ENCODE measurements at regions not wholly inside any gene's neighbourhood (a gene's known extent, or its start where the extent isn't known, plus 50 kb on each side); places are given as distances from the start of the nearest gene placed in this dataset.

- no peak overlapping the region for H3K14ac ChIP-seq (ENCODE audit: low read length)
- H3K4ac ChIP-seq (ENCODE audit: low read length), result no peak overlapping the region
- H3K4me3 ChIP-seq (ENCODE audit: low read length in 2 of 2), result no peak overlapping the region
- no peak overlapping the region for H3K9ac ChIP-seq (ENCODE audit: low read depth, low read length, poor library complexity)
- H2BK120ac ChIP-seq (ENCODE audit: low read depth, low read length), result no peak overlapping the region
- no peaks in the 10 kb centered on the region for H3K36me3 ChIP-seq (replicated peaks in 1 of 2; ENCODE audit: control insufficient read depth in 2 of 2, insufficient read depth in 2 of 2, low read length in 2 of 2)
- H3K23ac ChIP-seq (ENCODE audit: low read depth, low read length, poor library complexity), result no peak overlapping the region
- no peak overlapping the region for H3K4me2 ChIP-seq (ENCODE audit: insufficient read depth, low read length, poor library complexity, severe bottlenecking)
- H3K79me1 ChIP-seq (ENCODE audit: low read depth, low read length), result no peaks in the 10 kb centered on the region
- no peak overlapping the region for H3K18ac ChIP-seq (ENCODE audit: low read length)
- no peak overlapping the region for H2BK15ac ChIP-seq (ENCODE audit: low read length)
- WGBS, 2 donors (ENCODE audit: extremely low coverage in 2 of 2, insufficient read length in 2 of 2, insufficient replicate concordance in 1 of 2), result no CpG with 5 or more reads among the region's 2 CpGs
- H2AK5ac ChIP-seq (ENCODE audit: low read depth, low read length), result no peak overlapping the region
- no peak overlapping the region for H2AFZ ChIP-seq (ENCODE audit: low read length)
- H3K4me1 ChIP-seq (ENCODE audit: control insufficient read depth in 2 of 2, insufficient read depth in 1 of 2, low read depth in 1 of 2, low read length in 2 of 2), result peaks cover 2 to 8% of the 10 kb centered on the region in 2 donors
- H3K9me3 ChIP-seq (replicated peaks in 1 of 2; ENCODE audit: control insufficient read depth in 2 of 2, insufficient read depth in 1 of 2, low read depth in 1 of 2, low read length in 2 of 2), result no peaks in the 10 kb centered on the region
- no peak for DNase-seq (ENCODE audit: low spot score)
- H2BK5ac ChIP-seq (ENCODE audit: low read length), result no peak overlapping the region
- H4K8ac ChIP-seq (ENCODE audit: low read depth, low read length), result no peak overlapping the region
- no peak overlapping the region for H4K91ac ChIP-seq (ENCODE audit: low read depth, low read length, poor library complexity)
- no peak overlapping the region for H3K27ac ChIP-seq (replicated peaks; ENCODE audit: low read length)
- no peak overlapping the region for H2BK12ac ChIP-seq (ENCODE audit: low read length)
- peaks cover 0 to 32% (median 24%) of the 10 kb centered on the region in 3 experiments for H3K27me3 ChIP-seq (ENCODE audit: control insufficient read depth in 3 of 3, insufficient read depth in 3 of 3, low read depth in 1 of 3, low read length in 3 of 3)
Measured at GRCh38 chr9:97767891-97768290, 70.8 kb upstream of the XPA start.

- H3K14ac ChIP-seq (ENCODE audit: low read length), result no peak overlapping the region
- no peak overlapping the region for H4K8ac ChIP-seq (ENCODE audit: low read depth, low read length)
- H2BK12ac ChIP-seq (ENCODE audit: low read length), result no peak overlapping the region
- H2AFZ ChIP-seq (ENCODE audit: low read length), result no peak overlapping the region
- no peaks in the 10 kb centered on the region for H3K36me3 ChIP-seq (replicated peaks in 1 of 2; ENCODE audit: control insufficient read depth in 2 of 2, insufficient read depth in 2 of 2, low read length in 2 of 2)
- no peaks in the 10 kb centered on the region for H3K79me1 ChIP-seq (ENCODE audit: low read depth, low read length)
- H3K9me3 ChIP-seq (replicated peaks in 1 of 2; ENCODE audit: control insufficient read depth in 2 of 2, insufficient read depth in 1 of 2, low read depth in 1 of 2, low read length in 2 of 2), result no peaks in the 10 kb centered on the region
- H2AK5ac ChIP-seq (ENCODE audit: low read depth, low read length), result no peak overlapping the region
- no peak overlapping the region for H3K9ac ChIP-seq (ENCODE audit: low read depth, low read length, poor library complexity)
- no peak overlapping the region for H2BK15ac ChIP-seq (ENCODE audit: low read length)
- no peak overlapping the region for H2BK120ac ChIP-seq (ENCODE audit: low read depth, low read length)
- no peak overlapping the region for H3K27ac ChIP-seq (replicated peaks; ENCODE audit: low read length)
- no peak overlapping the region for H3K23ac ChIP-seq (ENCODE audit: low read depth, low read length, poor library complexity)
- no peak overlapping the region for H2BK5ac ChIP-seq (ENCODE audit: low read length)
- peaks cover 0 to 41% (median 27%) of the 10 kb centered on the region in 3 experiments for H3K27me3 ChIP-seq (ENCODE audit: control insufficient read depth in 3 of 3, insufficient read depth in 3 of 3, low read depth in 1 of 3, low read length in 3 of 3)
- no peak overlapping the region for H3K18ac ChIP-seq (ENCODE audit: low read length)
- DNase-seq (ENCODE audit: low spot score), result no peak
- H3K4me1 ChIP-seq (ENCODE audit: control insufficient read depth in 2 of 2, insufficient read depth in 1 of 2, low read depth in 1 of 2, low read length in 2 of 2), result peaks cover 2 to 8% of the 10 kb centered on the region in 2 donors
- no CpG with 5 or more reads among the region's 7 CpGs for WGBS, 2 donors (ENCODE audit: extremely low coverage in 2 of 2, insufficient read length in 2 of 2, insufficient replicate concordance in 1 of 2)
- H3K4me3 ChIP-seq (ENCODE audit: low read length in 2 of 2), result no peak overlapping the region
- no peak overlapping the region for H3K4ac ChIP-seq (ENCODE audit: low read length)
- no peak overlapping the region for H3K4me2 ChIP-seq (ENCODE audit: insufficient read depth, low read length, poor library complexity, severe bottlenecking)
- no peak overlapping the region for H4K91ac ChIP-seq (ENCODE audit: low read depth, low read length, poor library complexity)
Measured at GRCh38 chr9:97768746-97769145, 71.6 kb upstream of the XPA start.

- no peak overlapping the region for H4K8ac ChIP-seq (ENCODE audit: low read depth, low read length)
- H3K18ac ChIP-seq (ENCODE audit: low read length), result no peak overlapping the region
- no peak overlapping the region for H2BK5ac ChIP-seq (ENCODE audit: low read length)
- no peak overlapping the region for H3K9ac ChIP-seq (ENCODE audit: low read depth, low read length, poor library complexity)
- no peak overlapping the region for H3K4me3 ChIP-seq (ENCODE audit: low read length in 2 of 2)
- H2BK120ac ChIP-seq (ENCODE audit: low read depth, low read length), result no peak overlapping the region
- no peak overlapping the region for H2AFZ ChIP-seq (ENCODE audit: low read length)
- H3K23ac ChIP-seq (ENCODE audit: low read depth, low read length, poor library complexity), result no peak overlapping the region
- no peak overlapping the region for H3K14ac ChIP-seq (ENCODE audit: low read length)
- DNase-seq (ENCODE audit: low spot score), result no peak
- no peak overlapping the region for H3K4ac ChIP-seq (ENCODE audit: low read length)
- H3K27me3 ChIP-seq (ENCODE audit: control insufficient read depth in 3 of 3, insufficient read depth in 3 of 3, low read depth in 1 of 3, low read length in 3 of 3), result peaks cover 0 to 43% (median 30%) of the 10 kb centered on the region in 3 experiments
- no CpG with 5 or more reads among the region's 5 CpGs for WGBS, 2 donors (ENCODE audit: extremely low coverage in 2 of 2, insufficient read length in 2 of 2, insufficient replicate concordance in 1 of 2)
- no peaks in the 10 kb centered on the region for H3K36me3 ChIP-seq (replicated peaks in 1 of 2; ENCODE audit: control insufficient read depth in 2 of 2, insufficient read depth in 2 of 2, low read length in 2 of 2)
- H2AK5ac ChIP-seq (ENCODE audit: low read depth, low read length), result no peak overlapping the region
- no peak overlapping the region for H4K91ac ChIP-seq (ENCODE audit: low read depth, low read length, poor library complexity)
- H3K79me1 ChIP-seq (ENCODE audit: low read depth, low read length), result no peaks in the 10 kb centered on the region
- no peaks in the 10 kb centered on the region for H3K9me3 ChIP-seq (replicated peaks in 1 of 2; ENCODE audit: control insufficient read depth in 2 of 2, insufficient read depth in 1 of 2, low read depth in 1 of 2, low read length in 2 of 2)
- no peak overlapping the region for H3K4me2 ChIP-seq (ENCODE audit: insufficient read depth, low read length, poor library complexity, severe bottlenecking)
- H2BK15ac ChIP-seq (ENCODE audit: low read length), result no peak overlapping the region
- no peak overlapping the region for H2BK12ac ChIP-seq (ENCODE audit: low read length)
- H3K27ac ChIP-seq (replicated peaks; ENCODE audit: low read length), result no peak overlapping the region
- peaks cover 2 to 8% of the 10 kb centered on the region in 2 donors for H3K4me1 ChIP-seq (ENCODE audit: control insufficient read depth in 2 of 2, insufficient read depth in 1 of 2, low read depth in 1 of 2, low read length in 2 of 2)
Measured at GRCh38 chr9:97769208-97769607, 72.1 kb upstream of the XPA start.

- Histone ChIP-seq H3K18ac (ENCODE audit: low read length) (no peak overlapping the region), H3K4me1 (ENCODE audit: control insufficient read depth in 2 of 2, insufficient read depth in 1 of 2, low read depth in 1 of 2, low read length in 2 of 2) (peaks cover 2 to 8% of the 10 kb centered on the region in 2 donors), H3K27ac (replicated peaks; ENCODE audit: low read length) (no peak overlapping the region), H3K9ac (ENCODE audit: low read depth, low read length, poor library complexity) (no peak overlapping the region), H3K9me3 (replicated peaks in 1 of 2; ENCODE audit: control insufficient read depth in 2 of 2, insufficient read depth in 1 of 2, low read depth in 1 of 2, low read length in 2 of 2) (no peaks in the 10 kb centered on the region), H3K4me2 (ENCODE audit: insufficient read depth, low read length, poor library complexity, severe bottlenecking) (no peak overlapping the region), H2BK5ac (ENCODE audit: low read length) (no peak overlapping the region), H3K36me3 (replicated peaks in 1 of 2; ENCODE audit: control insufficient read depth in 2 of 2, insufficient read depth in 2 of 2, low read length in 2 of 2) (no peaks in the 10 kb centered on the region), H3K23ac (ENCODE audit: low read depth, low read length, poor library complexity) (no peak overlapping the region), H2BK120ac (ENCODE audit: low read depth, low read length) (no peak overlapping the region), H3K79me1 (ENCODE audit: low read depth, low read length) (no peaks in the 10 kb centered on the region), H3K14ac (ENCODE audit: low read length) (no peak overlapping the region), H2BK12ac (ENCODE audit: low read length) (no peak overlapping the region), H3K4ac (ENCODE audit: low read length) (no peak overlapping the region), H2BK15ac (ENCODE audit: low read length) (no peak overlapping the region), H2AK5ac (ENCODE audit: low read depth, low read length) (no peak overlapping the region), H4K8ac (ENCODE audit: low read depth, low read length) (no peak overlapping the region), H3K27me3 (ENCODE audit: control insufficient read depth in 3 of 3, insufficient read depth in 3 of 3, low read depth in 1 of 3, low read length in 3 of 3) (peaks cover 0 to 43% (median 40%) of the 10 kb centered on the region in 3 experiments), H3K4me3 (ENCODE audit: low read length in 2 of 2) (no peak overlapping the region), H4K91ac (ENCODE audit: low read depth, low read length, poor library complexity) (no peak overlapping the region), H2AFZ (ENCODE audit: low read length) (no peak overlapping the region)
- no peak for DNase-seq (ENCODE audit: low spot score)
- no CpG with 5 or more reads among the region's 1 CpG for WGBS, 2 donors (ENCODE audit: extremely low coverage in 2 of 2, insufficient read length in 2 of 2, insufficient replicate concordance in 1 of 2)
Measured at GRCh38 chr9:97770808-97771372, 73.8 kb upstream of the XPA start.

Measured in neuronal stem cell (in vitro differentiated cells).